ENCODE measurements at regions not wholly inside any gene's neighbourhood (a gene's known extent, or its start where the extent isn't known, plus 50 kb on each side); places are given as distances from the start of the nearest gene placed in this dataset.
"Not testable (repeated sequence)": the region's sequence is repeated elsewhere in the genome, so short reads cannot be mapped to it uniquely, and the experiment has no call there.

GRCh38 chr16:22661161-22661647 lies 150.5 kb downstream of the NPIPB5 start:
- no peak for DNase-seq
- H3K27ac ChIP-seq = no peak overlapping the region
- intact Hi-C loops (cut with DNase I) = no loop called here
- H3K4me3 ChIP-seq = no peak overlapping the region
- no peaks in the 10 kb centered on the region for H3K27me3 ChIP-seq
- no peaks in the 10 kb centered on the region for H3K4me1 ChIP-seq
- no peak for TF ChIP-seq POLR2A (IDR thresholded peaks at IDR 0.05)
- TF ChIP-seq CTCF (IDR thresholded peaks at IDR 0.05) = no peak
- no peaks in the 10 kb centered on the region for H3K36me3 ChIP-seq (replicated peaks in 1 of 2; ENCODE audit: insufficient read depth in 1 of 2, low read depth in 2 of 2)
- no peaks in the 10 kb centered on the region for H3K9me3 ChIP-seq
- 71 to 74% methylated on average over 7 of the region's 7 CpGs for WGBS, 2 donors
- ATAC-seq = no peak

GRCh38 chr16:22662958-22663357 lies 151.0 kb upstream of the HS3ST2 start:
- ATAC-seq; intact Hi-C loops (cut with DNase I): not testable (repeated sequence)
- WGBS, 2 donors = 42 to 50% methylated on average over 1 of the region's 1 CpG

GRCh38 chr16:22663389-22664064 lies 150.4 kb upstream of the HS3ST2 start:
- no peak overlapping the region for H3K4me3 ChIP-seq
- WGBS, 2 donors = 66 to 71% methylated on average over 6 of the region's 6 CpGs
- TF ChIP-seq POLR2A (IDR thresholded peaks at IDR 0.05) (no peak), CTCF (IDR thresholded peaks at IDR 0.05) (no peak)
- H3K27ac ChIP-seq = no peak overlapping the region
- no peaks in the 10 kb centered on the region for H3K27me3 ChIP-seq
- ATAC-seq (no peak), DNase-seq (no peak)
- intact Hi-C loops (cut with DNase I) = no loop called here
- H3K36me3 ChIP-seq (replicated peaks in 1 of 2; ENCODE audit: insufficient read depth in 1 of 2, low read depth in 2 of 2) = no peaks in the 10 kb centered on the region
- no peaks in the 10 kb centered on the region for H3K9me3 ChIP-seq
- H3K4me1 ChIP-seq = no peaks in the 10 kb centered on the region

More at GRCh38 chr16:22662958-22663357, 151.0 kb upstream of the HS3ST2 start:
- H3K4me3 ChIP-seq; DNase-seq; H3K9me3 ChIP-seq; H3K27me3 ChIP-seq; H3K36me3 ChIP-seq (replicated peaks in 1 of 2; ENCODE audit: insufficient read depth in 1 of 2, low read depth in 2 of 2); H3K4me1 ChIP-seq; H3K27ac ChIP-seq: not testable (repeated sequence)

GRCh38 chr16:22664132-22664531 lies 149.8 kb upstream of the HS3ST2 start:
- Histone ChIP-seq H3K4me3 (no peak overlapping the region), H3K27me3 (no peaks in the 10 kb centered on the region), H3K36me3 (replicated peaks in 1 of 2; ENCODE audit: insufficient read depth in 1 of 2, low read depth in 2 of 2) (no peaks in the 10 kb centered on the region), H3K4me1 (no peaks in the 10 kb centered on the region), H3K27ac (no peak overlapping the region), H3K9me3 (no peaks in the 10 kb centered on the region)
- 58 to 60% methylated on average over 4 of the region's 4 CpGs for WGBS, 2 donors
- no peak for TF ChIP-seq CTCF (IDR thresholded peaks at IDR 0.05)
- TF ChIP-seq POLR2A (IDR thresholded peaks at IDR 0.05) = no peak
- DNase-seq = no peak
- intact Hi-C loops (cut with DNase I) = no loop called here
- no peak for ATAC-seq

GRCh38 chr16:22664561-22664997 lies 149.4 kb upstream of the HS3ST2 start:
- DNase-seq (no peak), ATAC-seq (no peak)
- Histone ChIP-seq H3K27me3 (no peaks in the 10 kb centered on the region), H3K36me3 (replicated peaks in 1 of 2; ENCODE audit: insufficient read depth in 1 of 2, low read depth in 2 of 2) (no peaks in the 10 kb centered on the region), H3K4me1 (no peaks in the 10 kb centered on the region), H3K27ac (no peak overlapping the region), H3K9me3 (no peaks in the 10 kb centered on the region), H3K4me3 (no peak overlapping the region)
- TF ChIP-seq CTCF (IDR thresholded peaks at IDR 0.05) = no peak
- TF ChIP-seq POLR2A (IDR thresholded peaks at IDR 0.05) = no peak
- WGBS, 2 donors = 59 to 69% methylated on average over 7 of the region's 7 CpGs
- intact Hi-C loops (cut with DNase I) = no loop called here
